Heart left ventricle (tissue), 13 donors: ENCODE measurements at regions not wholly inside any gene's neighbourhood (a gene's known extent, or its start where the extent isn't known, plus 50 kb on each side); places are given as distances from the start of the nearest gene placed in this dataset.

ENCODE experiments used
- POLR2A ChIP-seq, 2 donors: fragments of 450-650 bp; IDR thresholded peaks; one replicate each; pipeline ENCODE4 v1.6.1; 2017; ENCODE audit warnings: antibody characterized with exemption in 2 of 2, mild to moderate bottlenecking in 2 of 2, moderate library complexity in 2 of 2
- TF ChIP-seq, protein P1 (sequence below), 12 donors: fragments of 200-600 bp; sonication (generic) in 4 of 12; IDR thresholded peaks; one replicate each; pipeline versions ENCODE4 v1.5.0 to v1.8.0; 2018 to 2022; ENCODE audit warnings: antibody characterized with exemption in 12 of 12, mild to moderate bottlenecking in 5 of 12
- donor health status: ischemic (EF 13 %, LVEDD 7.1; RV severe dilation, severe dysfunction).
- donor health status: DM: no; HTN: yes; CAD: no.
- donor health status: DM: no; HTN: no; CAD: no.
- donor health status: ischemic (EF 25% LVEDD 6.9; RV normal size, moderate dysfunction).
- donor health status: ischemic (EF 25% LVEDD 5.7; RV mildly dilated, moderate dysfunction).
- donor health status: ischemic (EF 35%, LVEDD 5.7; RV mildly dilated, moderate dysfunction).
- donor health status: nonischemic (EF 11% LVEDD 7.7; RV severe dilation, severe dysfunction).
- donor health status: DM: yes; HTN: yes; CAD: no.
- donor health status: PGD.
- donor health status: ischemic (EF 29% LVEDD 5.4; RV normal size, mild dysfunction).
- donor health status: nonischemic (EF 23%, LVEDD 6.1; RV moderate dilation, normal function).

DNA sequence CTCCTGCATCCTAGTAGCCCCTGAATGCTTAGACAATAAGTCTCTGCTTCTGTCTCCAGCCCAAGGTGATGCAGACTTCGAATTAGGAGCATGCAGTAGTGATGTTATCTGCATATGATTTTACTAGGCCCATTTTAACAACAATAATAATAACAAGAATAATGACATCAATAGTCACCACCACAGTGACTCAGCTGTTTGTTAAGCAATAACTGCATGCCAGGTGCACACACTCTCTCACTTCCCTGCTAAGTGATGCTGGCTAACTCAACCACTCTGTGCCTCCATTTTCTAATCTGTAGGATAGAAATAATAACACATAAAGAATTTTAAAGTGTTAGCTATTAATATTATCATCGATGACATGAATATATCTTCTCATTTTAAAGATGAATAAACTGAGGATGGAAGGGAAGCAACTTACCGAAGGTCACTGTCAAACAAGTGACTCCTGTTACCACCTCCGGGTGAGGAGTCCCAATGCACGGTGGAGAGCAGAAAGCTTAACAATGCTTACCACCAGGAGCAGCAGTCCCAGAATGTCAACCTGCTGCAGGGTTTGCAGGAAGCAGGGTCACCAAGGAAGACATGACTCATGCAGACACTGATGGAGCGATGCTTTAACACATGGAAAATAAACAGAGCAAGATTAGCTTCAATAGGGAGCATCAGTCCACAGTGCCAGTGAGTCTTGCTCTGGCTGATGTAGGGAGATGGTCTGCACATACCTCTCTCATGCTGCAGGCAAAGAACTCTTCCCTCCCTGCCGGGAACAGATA is 290.2 kb downstream of the SPATA17 start:
- TF ChIP-seq POLR2A (IDR thresholded peaks at IDR 0.05): no peak
- TF ChIP-seq, protein P1, sequence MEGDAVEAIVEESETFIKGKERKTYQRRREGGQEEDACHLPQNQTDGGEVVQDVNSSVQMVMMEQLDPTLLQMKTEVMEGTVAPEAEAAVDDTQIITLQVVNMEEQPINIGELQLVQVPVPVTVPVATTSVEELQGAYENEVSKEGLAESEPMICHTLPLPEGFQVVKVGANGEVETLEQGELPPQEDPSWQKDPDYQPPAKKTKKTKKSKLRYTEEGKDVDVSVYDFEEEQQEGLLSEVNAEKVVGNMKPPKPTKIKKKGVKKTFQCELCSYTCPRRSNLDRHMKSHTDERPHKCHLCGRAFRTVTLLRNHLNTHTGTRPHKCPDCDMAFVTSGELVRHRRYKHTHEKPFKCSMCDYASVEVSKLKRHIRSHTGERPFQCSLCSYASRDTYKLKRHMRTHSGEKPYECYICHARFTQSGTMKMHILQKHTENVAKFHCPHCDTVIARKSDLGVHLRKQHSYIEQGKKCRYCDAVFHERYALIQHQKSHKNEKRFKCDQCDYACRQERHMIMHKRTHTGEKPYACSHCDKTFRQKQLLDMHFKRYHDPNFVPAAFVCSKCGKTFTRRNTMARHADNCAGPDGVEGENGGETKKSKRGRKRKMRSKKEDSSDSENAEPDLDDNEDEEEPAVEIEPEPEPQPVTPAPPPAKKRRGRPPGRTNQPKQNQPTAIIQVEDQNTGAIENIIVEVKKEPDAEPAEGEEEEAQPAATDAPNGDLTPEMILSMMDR (IDR thresholded peaks at IDR 0.05): no peak
